Heart left ventricle (tissue), 16 donors: ENCODE measurements at regions not wholly inside any gene's neighbourhood (a gene's known extent, or its start where the extent isn't known, plus 50 kb on each side); places are given as distances from the start of the nearest gene placed in this dataset.

Experiments used
- ATAC-seq, 4 donors: fragments of 200-7000 bp; cut with Tn5 transposase; one replicate each; pipeline ENCODE4 v1.9.1; 2020 to 2022; ENCODE audit warnings: moderate library complexity in 4 of 4, mild to moderate bottlenecking in 3 of 4, moderate number of reproducible peaks in 1 of 4
- DNase-seq, 5 donors: peaks; one replicate each; pipeline ENCODE4 v3.0.0-alpha.2; 2020
- H3K27ac ChIP-seq, 12 donors: fragments of 200-600 bp; sonication (generic) in 4 of 12; one replicate each; pipeline versions ENCODE4 v1.5.0 to v1.8.0; 2016 to 2022; ENCODE audit warnings: mild to moderate bottlenecking in 2 of 12
- H3K27me3 ChIP-seq, 9 donors: fragments of 200-600 bp; sonication (generic) in 2 of 9; one replicate each; pipeline versions ENCODE4 v1.5.1 to v1.8.0; 2016 to 2022; ENCODE audit warnings: mild to moderate bottlenecking in 3 of 9
- H3K36me3 ChIP-seq, 9 donors: fragments of 200-600 bp; sonication (generic) in 2 of 9; one replicate each; pipeline versions ENCODE4 v1.5.0 to v1.8.0; 2018 to 2022; ENCODE audit warnings: mild to moderate bottlenecking in 2 of 9
- H3K4me1 ChIP-seq, 12 donors: fragments of 200-600 bp; sonication (generic) in 4 of 12; one replicate each; pipeline versions ENCODE4 v1.5.0 to v1.8.0; 2016 to 2022; ENCODE audit warnings: mild to moderate bottlenecking in 3 of 12
- H3K4me3 ChIP-seq, 12 donors: fragments of 200-600 bp; sonication (generic) in 4 of 12; one replicate each; pipeline versions ENCODE4 v1.5.0 to v1.8.0; 2017 to 2022; ENCODE audit warnings: mild to moderate bottlenecking in 9 of 12, moderate library complexity in 4 of 12
- H3K9me3 ChIP-seq, 12 donors: fragments of 200-600 bp; sonication (generic) in 4 of 12; one replicate each; pipeline versions ENCODE4 v1.5.0 to v1.8.0; 2016 to 2022; ENCODE audit warnings: mild to moderate bottlenecking in 1 of 12
- POLR2A ChIP-seq, 2 donors: fragments of 450-650 bp; IDR thresholded peaks; one replicate each; pipeline ENCODE4 v1.6.1; 2017; ENCODE audit warnings: antibody characterized with exemption in 2 of 2, mild to moderate bottlenecking in 2 of 2, moderate library complexity in 2 of 2
- WGBS, 4 donors: extraction: QIAGEN DNeasy Blood & Tissue Kit in 2 of 4; methylation state at CpG; one replicate each; pipeline versions ENCODE4 v1.1.5 to v1.1.7; 2013 to 2018; 5-methylcytosine and 5-hydroxymethylcytosine counted together
- intact Hi-C, 10 donors: fragments of 100-400 bp; cut with DNase I; formaldehyde crosslinking; loops; one replicate each; pipeline versions ENCODE4 v1.11.1 to v1.14.2; 2022
- TF ChIP-seq, protein P1 (sequence below), 12 donors: fragments of 200-600 bp; sonication (generic) in 4 of 12; IDR thresholded peaks; one replicate each; pipeline versions ENCODE4 v1.5.0 to v1.8.0; 2018 to 2022; ENCODE audit warnings: antibody characterized with exemption in 12 of 12, mild to moderate bottlenecking in 5 of 12
- donor health status: ischemic (EF 13 %, LVEDD 7.1; RV severe dilation, severe dysfunction).
- donor health status: healthy with polysubstance abuse.
- donor health status: DM: no; HTN: yes; CAD: no.
- donor health status: DM: no; HTN: no; CAD: no.
- donor health status: ischemic (EF 25% LVEDD 6.9; RV normal size, moderate dysfunction).
- donor health status: ischemic (EF 25% LVEDD 5.7; RV mildly dilated, moderate dysfunction).
- donor health status: healthy.
- donor health status: DM: yes; HTN: yes; CAD: no.
- donor health status: ischemic (EF 35%, LVEDD 5.7; RV mildly dilated, moderate dysfunction).
- donor health status: nonischemic (EF 11% LVEDD 7.7; RV severe dilation, severe dysfunction).
- donor health status: DM: yes; HTN: yes; CAD: no.
- donor health status: PGD.
- donor health status: ischemic (EF 29% LVEDD 5.4; RV normal size, mild dysfunction).
- donor health status: nonischemic (EF 23%, LVEDD 6.1; RV moderate dilation, normal function).

- H3K4me3 ChIP-seq, result no peak overlapping the region
- intact Hi-C loops, result no loop called here
- DNase-seq (no peak), ATAC-seq (no peak)
- TF ChIP-seq, protein P1, sequence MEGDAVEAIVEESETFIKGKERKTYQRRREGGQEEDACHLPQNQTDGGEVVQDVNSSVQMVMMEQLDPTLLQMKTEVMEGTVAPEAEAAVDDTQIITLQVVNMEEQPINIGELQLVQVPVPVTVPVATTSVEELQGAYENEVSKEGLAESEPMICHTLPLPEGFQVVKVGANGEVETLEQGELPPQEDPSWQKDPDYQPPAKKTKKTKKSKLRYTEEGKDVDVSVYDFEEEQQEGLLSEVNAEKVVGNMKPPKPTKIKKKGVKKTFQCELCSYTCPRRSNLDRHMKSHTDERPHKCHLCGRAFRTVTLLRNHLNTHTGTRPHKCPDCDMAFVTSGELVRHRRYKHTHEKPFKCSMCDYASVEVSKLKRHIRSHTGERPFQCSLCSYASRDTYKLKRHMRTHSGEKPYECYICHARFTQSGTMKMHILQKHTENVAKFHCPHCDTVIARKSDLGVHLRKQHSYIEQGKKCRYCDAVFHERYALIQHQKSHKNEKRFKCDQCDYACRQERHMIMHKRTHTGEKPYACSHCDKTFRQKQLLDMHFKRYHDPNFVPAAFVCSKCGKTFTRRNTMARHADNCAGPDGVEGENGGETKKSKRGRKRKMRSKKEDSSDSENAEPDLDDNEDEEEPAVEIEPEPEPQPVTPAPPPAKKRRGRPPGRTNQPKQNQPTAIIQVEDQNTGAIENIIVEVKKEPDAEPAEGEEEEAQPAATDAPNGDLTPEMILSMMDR (IDR thresholded peaks at IDR 0.05), result no peak
- 90 to 100% (median 99%) methylated on average over 1 of the region's 1 CpG for WGBS, 4 donors
- H3K9me3 ChIP-seq, result peaks cover 0 to 18% (median 2%) of the 10 kb centered on the region in 12 donors
- H3K4me1 ChIP-seq, result no peaks in the 10 kb centered on the region
- H3K36me3 ChIP-seq, result no peaks in the 10 kb centered on the region
- H3K27ac ChIP-seq, result no peak overlapping the region
- H3K27me3 ChIP-seq, result no peaks in the 10 kb centered on the region
Observed at GRCh38 chr11:97028836-97029406, 639.1 kb downstream of the JRKL start.

DNA sequence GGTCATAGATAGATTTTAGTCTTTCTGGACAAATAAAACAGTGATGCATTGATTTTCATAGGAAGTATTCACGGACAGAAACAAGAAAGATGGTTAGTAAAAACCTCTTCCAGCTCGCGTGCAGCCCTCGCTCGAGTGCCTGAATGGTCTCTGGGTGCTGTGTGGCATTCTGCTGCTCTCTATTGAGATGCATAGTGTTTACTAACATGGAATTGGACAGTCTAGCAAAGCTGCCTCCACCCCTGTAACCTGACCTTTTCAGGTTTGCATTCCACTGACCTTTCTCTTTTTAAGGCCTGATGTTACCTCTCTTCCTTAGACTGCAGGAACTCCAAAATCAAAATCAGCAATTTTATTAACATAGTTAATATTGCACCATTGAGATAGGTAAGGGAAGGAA is 643.4 kb downstream of the JRKL start:
- intact Hi-C loops, result no loop called here
- WGBS, 4 donors, result 72 to 80% (median 75%) methylated on average over 5 of the region's 5 CpGs

GRCh38 chr11:97048481-97048880 is 658.7 kb downstream of the JRKL start:
- WGBS, 4 donors, result 48 to 63% (median 61%) methylated on average over 3 of the region's 3 CpGs
- H3K4me3 ChIP-seq, result no peak overlapping the region

More for the DNA sequence above, 643.4 kb downstream of the JRKL start:
- Histone ChIP-seq H3K9me3 (peaks cover 0 to 4% (median 0%) of the 10 kb centered on the region in 12 donors), H3K4me1 (no peaks in the 10 kb centered on the region), H3K27ac (no peak overlapping the region), H3K36me3 (no peaks in the 10 kb centered on the region), H3K4me3 (no peak overlapping the region), H3K27me3 (no peaks in the 10 kb centered on the region)
- DNase-seq, result no peak
- no peak for TF ChIP-seq POLR2A (IDR thresholded peaks at IDR 0.05)
- TF ChIP-seq, protein P1 (IDR thresholded peaks at IDR 0.05), result no peak
- no peak for ATAC-seq

DNA sequence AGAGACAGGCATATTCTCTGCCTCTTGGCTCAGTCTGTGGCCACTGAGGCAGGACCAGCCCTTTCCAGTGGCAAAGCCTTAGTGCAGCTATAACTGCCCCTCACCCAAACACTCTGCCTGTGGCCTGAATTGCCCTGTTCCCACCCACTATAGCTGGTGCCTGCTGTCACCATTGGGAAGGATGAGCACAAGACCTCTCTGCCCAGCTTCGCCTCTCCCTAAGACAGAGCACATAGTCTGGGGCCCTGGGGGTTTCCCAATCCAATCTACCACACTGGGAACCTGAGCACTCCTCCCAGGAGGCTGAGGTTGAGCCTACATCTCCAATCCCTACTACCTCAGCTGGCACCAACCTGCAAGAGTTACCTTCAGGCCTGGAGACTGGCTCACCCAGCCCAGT is 670.4 kb downstream of the JRKL start:
- TF ChIP-seq, protein P1 (IDR thresholded peaks at IDR 0.05), result no peak
- TF ChIP-seq POLR2A (IDR thresholded peaks at IDR 0.05), result no peak
- no peaks in the 10 kb centered on the region for H3K4me1 ChIP-seq
- ATAC-seq (no peak), DNase-seq (peak in 1 of 5 donors; percentile 37)
- H3K27me3 ChIP-seq, result no peaks in the 10 kb centered on the region
- 87 to 95% (median 90%) methylated on average over 1 of the region's 1 CpG for WGBS, 4 donors
- H3K4me3 ChIP-seq, result no peak overlapping the region
- H3K27ac ChIP-seq, result no peak overlapping the region
- intact Hi-C loops, result no loop called here
- H3K9me3 ChIP-seq, result peaks cover 0 to 26% (median 10%) of the 10 kb centered on the region in 12 donors
- H3K36me3 ChIP-seq, result no peaks in the 10 kb centered on the region

More at GRCh38 chr11:97048481-97048880, 658.7 kb downstream of the JRKL start:
- DNase-seq (no peak), ATAC-seq (no peak)
- TF ChIP-seq POLR2A (IDR thresholded peaks at IDR 0.05), result no peak
- TF ChIP-seq, protein P1 (IDR thresholded peaks at IDR 0.05), result no peak
- Histone ChIP-seq H3K4me1 (no peaks in the 10 kb centered on the region), H3K27ac (no peak overlapping the region), H3K36me3 (no peaks in the 10 kb centered on the region), H3K27me3 (no peaks in the 10 kb centered on the region), H3K9me3 (peaks cover 0 to 4% (median 0%) of the 10 kb centered on the region in 12 donors)
- intact Hi-C loops, result no loop called here
